HG02588 (cell line): ENCODE measurements at regions not wholly inside any gene's neighbourhood (a gene's known extent, or its start where the extent isn't known, plus 50 kb on each side); places are given as distances from the start of the nearest gene placed in this dataset.
"Not testable (repeated sequence)": the region's sequence is repeated elsewhere in the genome, so short reads cannot be mapped to it uniquely, and the experiment has no call there.

ENCODE experiments used
- ATAC-seq: cut with Tn5 transposase; IDR thresholded peaks from one replicate; pipeline ENCODE4 v1.9.1; 2021; ENCODE audit warnings: mild to moderate bottlenecking, moderate library complexity; ENCODE audit not compliant: unreplicated experiment

DNA sequence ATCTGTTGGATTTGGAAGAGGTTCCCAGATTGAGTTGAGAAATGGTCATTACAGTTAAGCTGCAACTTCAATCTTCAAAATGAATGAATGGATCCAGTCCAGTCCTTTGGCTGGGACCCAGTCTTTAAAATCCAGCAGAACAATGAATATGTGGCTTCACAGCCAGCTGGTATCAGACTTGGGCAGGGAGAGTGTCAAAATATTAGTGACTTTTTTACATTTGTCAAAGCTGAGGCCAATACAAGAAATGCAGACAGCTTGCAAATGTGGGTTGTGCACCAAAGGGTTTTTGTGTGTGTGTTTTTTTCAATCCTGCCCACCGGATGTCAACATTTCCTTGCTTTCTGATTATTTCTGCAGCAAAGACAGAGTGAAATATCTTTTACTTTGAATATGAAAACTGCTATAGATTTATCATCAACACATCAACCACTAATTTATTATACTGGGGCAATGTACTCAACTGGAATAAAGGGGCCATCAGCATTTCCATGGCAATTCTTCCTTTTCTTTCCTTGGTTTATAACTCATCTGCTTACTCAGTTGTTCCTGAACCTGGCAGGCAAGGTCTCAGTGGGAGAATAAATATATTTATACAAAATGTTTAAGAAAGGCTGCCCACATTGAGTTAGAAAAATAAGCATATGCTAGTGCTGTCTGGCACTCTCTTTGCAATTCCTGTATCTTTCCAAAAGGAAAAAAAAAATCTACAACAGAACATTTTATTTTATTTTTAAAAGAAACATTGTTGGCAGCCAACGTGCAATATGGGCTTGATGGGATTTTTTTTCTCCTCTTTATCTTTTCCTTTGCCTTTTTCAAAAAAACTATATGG is 491.6 kb upstream of the C1orf87 start:
- no peak for ATAC-seq

DNA sequence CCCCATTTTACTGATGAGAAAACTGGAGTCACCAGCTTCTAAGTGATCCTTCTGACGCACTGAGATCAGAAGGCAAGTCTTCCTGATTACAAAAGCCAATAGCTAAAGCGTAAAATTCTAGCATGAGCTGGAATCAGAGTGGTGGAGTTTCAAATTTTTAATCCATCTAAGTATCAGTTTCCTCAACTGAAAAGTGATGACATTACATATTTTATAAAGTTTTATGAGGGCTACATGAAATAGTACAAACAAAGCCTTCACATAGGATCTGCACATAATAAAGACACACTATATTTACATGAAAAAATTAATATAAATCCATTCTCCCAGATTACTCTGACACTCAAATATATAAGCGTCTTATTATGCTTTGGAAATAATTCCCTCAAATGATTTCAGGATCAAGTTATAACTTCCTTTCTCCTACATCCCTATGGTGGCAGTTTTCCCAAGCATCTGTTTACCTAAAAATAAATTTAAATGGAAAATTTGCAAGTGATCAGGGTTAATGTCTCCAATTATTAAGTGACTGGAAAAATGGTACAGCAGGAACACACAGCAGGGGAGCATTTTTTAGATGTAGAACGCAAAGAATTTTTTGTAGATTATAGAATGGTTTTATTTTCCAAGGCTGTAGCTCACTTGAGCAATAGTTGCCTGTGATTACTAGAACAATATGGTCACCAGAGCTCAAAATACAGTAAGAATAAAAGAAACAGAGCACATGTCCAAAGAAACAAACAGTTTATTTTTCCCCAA is 490.4 kb upstream of the C1orf87 start:
- ATAC-seq = no peak

DNA sequence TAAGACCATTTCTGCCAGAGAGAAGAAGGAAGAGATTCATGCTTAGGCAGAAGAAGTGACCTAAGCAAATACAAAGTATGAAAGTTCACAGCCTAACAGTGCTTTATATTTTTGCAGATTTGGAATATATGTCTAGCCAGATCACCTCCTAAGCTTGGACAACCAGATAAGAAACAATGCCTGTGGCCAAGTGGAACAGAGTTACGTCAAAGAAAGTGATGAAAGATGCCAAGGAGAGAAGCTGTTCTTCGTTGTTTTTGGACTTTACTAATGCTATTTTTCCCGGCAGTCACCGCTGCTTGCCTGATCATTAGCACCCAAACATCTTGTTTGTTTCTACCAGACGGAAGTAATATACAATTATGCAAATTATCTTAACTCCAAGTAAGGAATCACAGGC is 489.2 kb upstream of the C1orf87 start:
- no peak for ATAC-seq

DNA sequence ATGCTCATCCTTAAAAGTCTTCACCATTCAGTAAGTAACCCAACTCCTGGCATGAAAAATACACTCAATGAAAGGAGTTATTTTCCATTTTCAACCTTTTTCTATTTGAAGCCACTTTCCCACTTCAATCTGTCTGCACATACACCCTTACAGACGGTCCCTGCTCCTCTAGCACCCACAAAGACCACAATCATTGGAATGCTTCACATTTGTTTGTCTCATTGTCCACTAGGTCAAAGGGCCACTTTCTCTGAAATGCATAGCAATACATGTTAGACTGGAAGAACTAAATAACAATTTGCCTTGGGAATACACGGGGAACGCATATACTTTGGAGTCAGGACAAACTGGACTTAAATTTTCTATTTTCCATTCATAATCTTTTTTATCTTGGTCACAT is 487.1 kb upstream of the C1orf87 start:
- no peak for ATAC-seq

DNA sequence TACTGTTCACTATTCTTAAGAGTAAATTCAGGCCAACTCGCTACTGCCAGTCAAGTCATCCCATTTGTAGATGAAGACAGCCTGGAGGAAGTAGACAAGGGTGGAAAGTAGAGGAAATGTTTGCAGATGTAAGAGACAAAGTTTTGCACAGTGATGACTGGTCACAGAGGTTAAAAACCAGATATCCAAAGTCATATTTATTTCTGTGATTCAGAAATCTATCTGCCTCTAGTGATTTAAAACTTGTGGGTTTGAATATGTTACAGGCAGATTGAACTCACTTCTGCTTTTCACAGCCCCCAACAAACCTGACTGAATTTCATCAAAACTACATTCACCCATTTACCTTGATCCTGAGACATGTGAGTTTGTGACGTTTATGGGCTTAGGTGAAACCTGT is 484.7 kb upstream of the C1orf87 start:
- no peak for ATAC-seq

DNA sequence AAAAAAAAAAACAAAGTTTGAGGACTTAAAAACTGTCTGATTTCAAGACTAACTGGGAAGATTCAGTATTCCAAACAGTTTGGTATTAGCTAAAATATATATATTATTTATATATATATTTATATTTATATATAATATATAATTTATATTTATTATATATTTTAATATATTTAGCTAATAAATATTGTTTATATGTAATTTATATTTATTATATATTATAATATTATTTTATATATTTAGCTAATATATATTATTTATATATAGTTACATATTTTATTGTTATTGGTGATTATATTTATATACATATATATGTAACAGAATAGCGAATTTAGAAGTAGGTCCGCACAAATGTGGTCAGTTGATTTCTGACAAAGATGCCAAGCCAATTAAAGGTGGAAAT is 480.2 kb upstream of the C1orf87 start:
- ATAC-seq = no peak

DNA sequence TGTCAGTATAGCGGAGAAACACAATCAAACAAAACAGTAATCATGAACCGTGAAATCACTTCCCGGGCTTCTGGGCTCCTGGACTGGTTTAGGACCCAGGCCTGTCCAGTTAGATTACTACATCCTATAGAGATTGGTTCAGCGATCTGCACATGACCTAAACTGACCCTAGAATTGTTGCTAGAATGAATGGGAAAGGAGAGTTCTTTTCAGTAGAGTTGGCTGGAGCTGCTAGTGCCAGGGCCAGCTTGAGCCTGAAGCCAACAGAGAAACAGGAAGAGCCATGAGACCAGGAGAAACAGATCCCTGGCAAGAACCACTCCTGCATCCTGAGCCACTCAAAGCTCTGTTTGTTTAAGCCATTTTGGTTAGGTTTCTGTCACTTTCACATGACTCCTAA is 474.3 kb upstream of the C1orf87 start:
- no peak for ATAC-seq

DNA sequence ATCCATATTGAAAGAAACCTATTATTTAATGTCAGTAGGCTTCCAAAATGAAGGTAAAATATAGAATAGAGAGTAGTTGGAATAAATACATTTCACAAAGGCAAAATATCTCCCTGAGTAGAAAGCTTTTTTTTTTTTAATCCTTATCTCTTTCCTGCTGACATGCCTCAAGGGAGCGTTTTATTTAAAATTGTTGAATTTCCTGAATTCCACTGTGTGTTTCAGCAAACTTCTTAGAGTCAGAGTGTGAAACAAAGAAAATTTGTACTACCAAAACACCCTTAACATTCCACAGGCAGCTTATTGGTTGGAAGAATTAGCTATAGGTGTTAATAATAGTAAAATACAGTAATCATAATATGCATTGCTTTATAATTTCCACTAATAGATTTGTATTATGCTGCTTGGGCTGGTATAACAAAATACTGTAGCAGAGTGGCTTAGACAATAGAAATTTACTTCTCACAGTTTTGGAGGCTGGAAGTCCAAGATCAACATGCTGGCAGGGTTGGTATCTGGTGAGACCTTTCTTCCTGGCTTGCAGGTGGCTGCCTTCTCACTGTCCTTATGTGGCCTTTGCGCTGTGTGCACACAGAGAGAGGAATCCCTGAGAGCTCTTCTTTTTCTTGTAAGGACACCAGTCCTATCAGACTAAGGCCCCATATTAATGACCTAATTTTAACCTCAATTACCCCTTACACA is 468.4 kb upstream of the C1orf87 start:
- no peak for ATAC-seq

DNA sequence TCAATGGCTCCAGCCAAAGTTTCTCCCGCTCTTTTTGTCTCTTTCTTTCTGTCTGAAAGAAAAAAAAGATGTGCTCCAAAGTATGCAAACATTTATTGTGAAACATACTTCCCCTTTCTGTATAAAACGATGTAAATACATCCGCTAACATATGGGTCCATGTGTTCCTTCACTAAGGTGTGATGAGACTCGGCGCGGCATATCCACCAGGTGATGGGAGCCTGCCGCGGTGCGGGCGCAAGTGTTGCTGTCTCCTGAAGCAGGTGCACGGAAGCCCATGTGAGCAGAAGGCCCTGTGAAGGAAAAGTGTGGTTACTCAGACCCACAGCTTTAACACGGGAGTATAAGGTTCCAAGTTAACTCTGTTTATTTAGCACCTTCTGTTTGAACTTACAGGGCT is 466.6 kb upstream of the C1orf87 start:
- ATAC-seq = no peak

DNA sequence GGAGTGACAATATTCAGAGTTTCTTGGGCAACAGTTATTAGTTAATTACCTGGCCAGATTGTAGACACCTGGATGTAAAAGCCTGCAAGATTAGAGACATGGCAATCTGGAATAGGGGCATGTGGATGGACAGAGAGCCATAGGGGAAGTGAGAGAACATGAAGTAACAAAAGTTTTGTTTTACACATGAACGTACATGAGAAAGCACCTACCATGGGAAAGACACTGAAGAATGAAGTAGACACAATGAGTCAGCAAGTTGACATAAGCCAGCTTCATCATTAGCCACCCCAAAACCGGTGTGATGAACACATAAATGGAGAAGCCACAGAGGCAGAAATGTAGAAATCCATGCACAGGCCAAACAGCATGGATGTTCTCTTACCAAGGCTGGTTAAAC is 462.1 kb upstream of the C1orf87 start:
- no peak for ATAC-seq

DNA sequence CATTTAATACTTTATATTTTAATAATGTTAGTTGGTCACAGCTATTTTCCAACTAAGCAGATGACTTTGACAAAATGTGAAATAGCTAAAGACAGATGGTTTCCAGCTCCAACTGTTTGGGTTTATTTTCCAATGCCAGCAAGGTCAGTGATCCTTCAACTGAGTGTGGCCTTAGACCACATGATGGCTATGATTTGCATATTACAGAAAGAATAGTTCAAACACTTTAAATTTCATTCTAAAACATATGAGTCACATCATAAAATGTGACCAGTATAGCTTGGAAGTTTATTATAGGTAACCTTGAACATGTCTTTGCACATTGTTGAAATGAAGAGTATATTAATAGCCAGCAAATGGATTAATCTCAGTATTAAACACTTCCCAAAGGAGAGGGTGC is 454.0 kb upstream of the C1orf87 start:
- no peak for ATAC-seq

DNA sequence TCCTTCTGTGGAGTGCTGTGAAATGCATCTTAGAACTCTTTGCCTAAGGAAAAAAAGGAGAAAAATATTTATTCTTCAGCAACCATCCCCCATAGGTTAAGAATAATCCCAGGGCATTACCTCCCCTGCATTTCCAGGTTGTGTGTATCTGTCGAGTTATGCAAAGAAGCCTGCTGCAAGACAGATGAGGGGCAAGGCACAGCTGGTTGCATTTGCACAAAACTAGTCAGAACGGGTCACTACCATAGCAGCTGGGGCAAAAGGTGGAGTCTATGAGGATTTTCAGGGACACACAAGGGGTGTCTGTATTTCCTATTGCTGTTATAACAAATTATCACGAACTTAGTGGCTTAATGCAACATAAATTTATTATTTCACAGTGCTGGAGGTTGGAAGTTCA is 443.4 kb upstream of the C1orf87 start:
- ATAC-seq = no peak

DNA sequence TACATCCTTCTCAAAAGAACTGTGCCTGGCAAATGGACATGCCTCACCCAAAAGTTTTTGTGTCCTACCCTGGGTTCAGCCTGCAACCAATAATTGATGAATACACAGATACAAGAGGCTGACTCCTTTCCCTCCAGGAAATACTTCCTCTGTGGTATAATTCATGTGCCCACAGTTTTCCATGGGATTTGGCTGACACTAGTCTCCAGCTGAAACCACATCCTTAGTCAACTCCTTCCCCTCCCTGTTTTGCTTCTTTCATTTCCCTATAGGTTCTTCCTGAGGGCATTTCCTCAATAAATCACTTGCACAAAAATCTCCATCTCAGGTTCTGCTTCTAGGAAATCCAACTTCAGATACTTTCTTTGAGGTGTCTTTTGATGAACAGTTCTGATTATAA is 436.6 kb upstream of the C1orf87 start:
- ATAC-seq = no peak

DNA sequence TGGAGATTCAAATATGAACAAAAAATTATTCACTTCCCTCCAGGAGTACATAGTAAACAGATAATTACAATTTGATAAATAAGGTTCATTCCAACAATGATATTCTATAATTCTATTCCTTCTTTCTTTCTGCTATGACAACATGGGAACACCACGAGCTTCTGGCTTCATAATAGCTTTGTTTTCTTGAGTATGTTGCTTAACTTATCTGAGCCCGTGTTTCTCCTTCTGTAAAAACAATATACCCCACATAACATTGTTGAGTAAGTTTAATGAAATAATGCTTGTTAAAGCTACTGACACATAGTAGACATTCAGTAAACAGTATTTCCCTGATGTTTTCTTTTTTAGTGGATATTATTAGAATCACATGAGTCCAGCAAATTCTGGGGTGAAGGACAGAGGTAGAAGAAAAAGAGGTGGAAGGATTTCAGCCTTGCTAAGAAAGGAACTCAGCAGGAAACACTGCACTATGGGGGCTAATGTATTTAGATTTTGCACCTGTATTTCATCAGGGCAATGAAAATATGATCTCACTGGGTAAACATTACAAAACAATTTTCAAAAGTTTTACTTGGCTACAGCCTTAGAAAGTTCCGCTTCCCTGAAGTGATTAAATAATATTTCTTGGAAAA is 430.8 kb upstream of the C1orf87 start:
- ATAC-seq = no peak

DNA sequence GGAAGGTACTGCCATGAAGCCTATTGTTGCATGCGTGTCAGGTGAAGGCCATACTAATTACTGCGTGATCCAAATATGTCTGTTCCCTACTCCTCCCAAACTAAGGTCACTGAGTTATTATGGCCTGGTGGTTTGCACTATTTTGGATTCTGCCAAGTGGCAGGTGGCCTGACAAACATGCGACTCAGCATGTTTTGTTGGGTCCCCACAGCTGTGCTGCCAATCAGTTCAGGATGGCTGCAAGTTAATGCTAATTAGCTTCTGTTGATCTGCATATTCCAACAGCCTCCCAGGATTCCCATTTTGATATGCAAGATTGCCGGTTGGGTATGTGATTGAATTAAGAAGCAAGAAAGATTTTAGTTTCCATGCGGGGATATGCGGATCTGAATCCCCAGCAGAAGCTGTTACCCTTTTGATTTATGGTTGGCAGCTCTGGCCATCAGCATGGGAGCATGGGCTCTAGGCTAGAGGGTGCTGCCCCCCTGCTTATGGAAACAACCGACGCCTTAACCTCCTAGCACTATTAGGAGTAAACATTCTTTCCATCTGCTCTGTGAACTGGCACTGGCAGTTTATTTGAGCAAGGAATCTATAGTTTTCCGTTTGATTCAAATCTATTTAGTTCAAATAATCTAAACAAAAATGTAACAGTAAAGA is 429.8 kb upstream of the C1orf87 start:
- ATAC-seq = no peak

DNA sequence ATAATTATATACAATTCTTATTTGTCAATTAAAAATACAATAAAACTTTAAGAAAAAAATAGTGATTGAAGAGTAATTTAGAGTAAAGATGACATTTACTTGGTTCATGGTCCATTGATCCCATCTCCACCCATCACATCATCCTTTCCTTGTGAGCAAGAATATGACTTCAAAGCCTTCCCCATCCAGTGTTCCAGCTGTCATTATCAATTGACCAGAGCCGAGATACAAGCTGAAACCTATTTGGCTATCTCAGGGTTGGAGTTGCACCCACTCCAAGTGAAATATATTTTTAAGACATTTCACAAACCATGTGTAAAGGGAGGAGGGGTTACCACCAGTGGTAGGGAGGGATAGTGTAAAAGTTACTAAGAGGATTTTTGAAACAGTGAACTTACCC is 428.9 kb upstream of the C1orf87 start:
- ATAC-seq = no peak

DNA sequence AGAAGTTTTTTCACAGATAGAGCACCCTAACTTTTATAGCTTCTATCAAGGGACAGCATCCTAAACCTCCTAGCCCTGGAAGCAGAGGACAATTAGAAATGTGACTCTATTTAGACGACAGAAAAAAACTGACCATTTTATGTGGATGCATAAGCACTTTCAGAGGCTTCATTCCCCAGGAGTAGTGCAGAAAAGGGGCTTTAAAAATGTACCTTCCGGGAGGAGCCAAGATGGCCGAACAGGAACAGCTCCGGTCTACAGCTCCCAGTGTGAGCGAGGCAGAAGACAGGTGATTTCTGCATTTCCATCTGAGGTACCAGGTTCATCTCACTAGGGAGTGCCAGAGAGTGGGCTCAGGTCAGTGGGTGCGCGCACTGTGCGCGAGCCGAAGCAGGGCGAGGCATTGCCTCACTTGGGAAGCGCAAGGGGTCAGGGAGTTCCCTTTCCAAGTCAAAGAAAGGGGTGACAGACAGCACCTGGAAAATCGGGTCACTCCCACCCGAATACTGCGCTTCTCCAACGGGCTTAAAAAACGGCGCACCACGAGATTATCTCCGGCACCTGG is 416.4 kb upstream of the C1orf87 start:
- not testable (repeated sequence) for ATAC-seq

DNA sequence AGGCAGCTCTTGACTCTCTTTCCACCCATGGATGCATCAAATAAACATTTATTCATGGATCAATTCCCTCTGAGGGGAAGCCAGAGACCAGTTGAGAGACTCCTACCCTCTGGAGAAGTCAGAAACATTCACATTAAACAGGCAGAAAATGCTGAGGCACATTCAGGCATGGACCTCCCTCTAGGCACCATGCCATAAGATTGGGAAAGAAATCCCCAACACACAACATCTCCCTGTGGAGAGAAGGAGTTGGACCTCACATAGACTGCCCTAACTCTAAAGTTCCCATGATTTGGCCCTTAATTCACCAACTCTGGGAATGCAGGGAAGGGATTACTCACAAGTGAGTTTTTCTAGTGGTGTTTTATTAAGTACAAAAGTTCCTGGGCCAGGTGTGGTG is 415.3 kb upstream of the C1orf87 start:
- no peak for ATAC-seq

DNA sequence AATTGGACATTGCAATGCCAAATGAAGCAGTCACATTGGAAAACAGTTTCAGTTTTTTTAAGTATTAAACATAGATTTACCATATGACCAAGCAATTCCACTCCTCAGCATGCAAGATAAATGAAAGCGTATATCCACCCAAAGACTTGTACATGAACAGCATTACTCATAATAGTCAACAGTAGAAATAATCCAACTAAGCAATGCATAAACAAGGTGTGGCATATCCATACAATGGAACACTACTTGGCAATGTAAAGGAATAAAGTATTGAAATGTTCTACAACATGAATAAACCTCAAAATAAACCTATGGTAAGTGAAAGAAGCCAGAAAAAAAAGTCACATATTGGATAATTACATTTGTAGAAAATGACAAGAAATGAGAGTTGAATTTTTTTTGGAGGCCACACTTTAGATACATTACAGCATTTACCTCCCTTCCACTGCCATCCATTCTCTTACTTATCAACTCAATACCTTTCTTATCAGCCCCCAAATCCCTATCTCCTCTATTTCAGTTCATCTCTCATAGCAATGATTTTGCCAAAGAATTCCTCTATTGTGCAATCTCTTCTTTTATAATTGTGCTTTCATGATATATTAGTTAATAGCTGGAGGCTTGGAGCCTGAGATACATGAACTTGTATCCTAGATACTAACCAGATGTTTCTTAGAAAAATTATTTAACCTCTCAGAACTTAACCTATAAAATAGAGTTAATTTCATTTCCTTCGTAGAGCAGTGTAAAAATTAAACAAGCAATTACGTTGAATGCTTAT is 414.2 kb upstream of the C1orf87 start:
- no peak for ATAC-seq

DNA sequence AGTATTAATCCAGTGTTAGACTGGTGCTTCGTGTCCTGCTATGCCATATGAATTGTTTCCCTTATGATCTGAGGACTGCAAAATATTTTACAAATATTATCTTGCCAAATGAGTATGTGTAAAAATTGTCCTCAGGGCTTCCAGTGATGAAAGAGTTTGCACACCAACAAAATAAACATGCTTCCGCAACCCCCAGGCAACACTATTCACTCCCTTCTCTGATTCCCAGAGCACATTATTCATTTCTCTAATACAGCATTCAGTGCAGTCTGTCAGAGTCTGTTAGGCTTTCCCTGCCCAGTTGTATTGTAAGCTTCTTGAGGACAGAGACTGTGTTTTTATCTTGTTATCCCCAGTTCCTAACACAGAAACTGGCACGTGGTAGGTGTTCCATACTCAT is 409.9 kb upstream of the C1orf87 start:
- no peak for ATAC-seq
